ENCODE measurements at regions not wholly inside any gene's neighbourhood (a gene's known extent, or its start where the extent isn't known, plus 50 kb on each side); places are given as distances from the start of the nearest gene placed in this dataset.
"Not testable (repeated sequence)": the region's sequence is repeated elsewhere in the genome, so short reads cannot be mapped to it uniquely, and the experiment has no call there.

DNA sequence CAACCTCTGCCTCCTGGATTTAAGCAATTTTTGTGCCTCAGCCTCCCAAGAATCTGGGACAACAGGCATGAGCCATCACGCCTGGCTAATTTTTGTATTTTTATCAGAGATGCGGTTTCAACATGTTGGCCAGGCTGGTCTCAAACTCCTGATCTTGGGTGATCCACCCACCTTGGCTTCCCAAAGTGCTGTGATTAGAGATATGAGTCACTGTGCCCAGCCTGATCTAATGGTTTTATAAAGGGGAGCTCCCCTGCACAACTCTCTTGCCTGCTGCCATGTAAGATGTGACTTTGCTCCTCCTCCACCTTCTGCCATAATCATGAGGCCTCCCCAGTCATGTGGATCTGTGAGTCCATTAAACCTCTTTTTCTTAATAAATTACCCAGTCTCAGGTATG lies 107.5 kb upstream of the ALDH3B2 start:
- H3K27ac ChIP-seq (ENCODE audit: poor library complexity, severe bottlenecking); H3K4me3 ChIP-seq (ENCODE audit: severe bottlenecking); ATAC-seq (ENCODE audit: low read depth); H3K9me3 ChIP-seq (ENCODE audit: severe bottlenecking); DNase-seq (ENCODE audit: low spot score); H3K36me3 ChIP-seq (ENCODE audit: low read depth); H3K4me1 ChIP-seq (ENCODE audit: insufficient read depth, poor library complexity, severe bottlenecking); H3K27me3 ChIP-seq (ENCODE audit: insufficient read depth, poor library complexity, severe bottlenecking): not testable (repeated sequence)

DNA sequence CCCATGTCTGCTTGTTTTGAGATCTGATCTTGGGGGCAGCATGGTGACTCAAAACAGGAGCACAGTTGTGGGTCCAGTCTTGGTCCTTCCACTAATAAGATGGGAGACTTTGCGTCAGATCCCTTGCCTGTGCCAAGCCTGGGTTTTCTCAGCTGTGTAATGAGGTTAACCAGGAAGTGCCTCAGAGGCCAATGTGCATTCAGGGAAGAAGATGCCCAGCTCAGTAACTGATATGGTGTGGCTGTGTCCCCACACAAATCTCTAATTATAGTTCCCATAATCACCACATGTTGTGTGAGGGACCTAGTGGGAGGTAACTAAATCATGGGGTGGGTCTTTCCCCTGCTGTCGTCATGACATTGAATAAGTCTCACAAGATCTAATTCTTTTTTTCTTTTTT lies 107.1 kb upstream of the ALDH3B2 start:
- DNase-seq (ENCODE audit: low spot score); H3K4me1 ChIP-seq (ENCODE audit: insufficient read depth, poor library complexity, severe bottlenecking); ATAC-seq (ENCODE audit: low read depth); H3K9me3 ChIP-seq (ENCODE audit: severe bottlenecking); H3K4me3 ChIP-seq (ENCODE audit: severe bottlenecking); H3K27me3 ChIP-seq (ENCODE audit: insufficient read depth, poor library complexity, severe bottlenecking); H3K36me3 ChIP-seq (ENCODE audit: low read depth); H3K27ac ChIP-seq (ENCODE audit: poor library complexity, severe bottlenecking): not testable (repeated sequence)

DNA sequence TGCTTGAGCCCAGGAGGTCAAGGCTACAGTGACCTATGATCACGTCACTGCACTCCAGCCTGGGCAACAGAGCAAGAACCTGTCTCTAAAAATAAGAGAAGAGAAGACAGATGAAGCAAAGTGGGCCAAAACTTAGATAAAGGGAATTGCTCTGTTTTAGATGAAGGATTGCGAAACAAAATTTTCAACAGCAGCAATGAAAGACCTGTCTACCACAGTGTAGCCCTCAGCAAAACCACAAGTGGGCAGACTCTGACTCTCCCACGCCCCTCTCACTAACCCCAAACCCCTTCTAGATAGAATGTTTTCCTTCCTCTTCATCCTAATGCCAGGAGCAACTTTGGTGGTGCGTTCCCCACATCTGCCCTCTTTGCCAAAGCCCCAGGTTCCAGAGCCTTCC lies 105.6 kb upstream of the ALDH3B2 start:
- ATAC-seq (ENCODE audit: low read depth) = no peak
- TF ChIP-seq, protein P1, sequence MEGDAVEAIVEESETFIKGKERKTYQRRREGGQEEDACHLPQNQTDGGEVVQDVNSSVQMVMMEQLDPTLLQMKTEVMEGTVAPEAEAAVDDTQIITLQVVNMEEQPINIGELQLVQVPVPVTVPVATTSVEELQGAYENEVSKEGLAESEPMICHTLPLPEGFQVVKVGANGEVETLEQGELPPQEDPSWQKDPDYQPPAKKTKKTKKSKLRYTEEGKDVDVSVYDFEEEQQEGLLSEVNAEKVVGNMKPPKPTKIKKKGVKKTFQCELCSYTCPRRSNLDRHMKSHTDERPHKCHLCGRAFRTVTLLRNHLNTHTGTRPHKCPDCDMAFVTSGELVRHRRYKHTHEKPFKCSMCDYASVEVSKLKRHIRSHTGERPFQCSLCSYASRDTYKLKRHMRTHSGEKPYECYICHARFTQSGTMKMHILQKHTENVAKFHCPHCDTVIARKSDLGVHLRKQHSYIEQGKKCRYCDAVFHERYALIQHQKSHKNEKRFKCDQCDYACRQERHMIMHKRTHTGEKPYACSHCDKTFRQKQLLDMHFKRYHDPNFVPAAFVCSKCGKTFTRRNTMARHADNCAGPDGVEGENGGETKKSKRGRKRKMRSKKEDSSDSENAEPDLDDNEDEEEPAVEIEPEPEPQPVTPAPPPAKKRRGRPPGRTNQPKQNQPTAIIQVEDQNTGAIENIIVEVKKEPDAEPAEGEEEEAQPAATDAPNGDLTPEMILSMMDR (IDR thresholded peaks at IDR 0.05; ENCODE audit: poor library complexity, severe bottlenecking) = no peak
- Histone ChIP-seq H3K27ac (ENCODE audit: poor library complexity, severe bottlenecking) (no peak overlapping the region), H3K36me3 (ENCODE audit: low read depth) (no peaks in the 10 kb centered on the region), H3K4me1 (ENCODE audit: insufficient read depth, poor library complexity, severe bottlenecking) (no peaks in the 10 kb centered on the region), H3K4me3 (ENCODE audit: severe bottlenecking) (no peak overlapping the region), H3K27me3 (ENCODE audit: insufficient read depth, poor library complexity, severe bottlenecking) (no peaks in the 10 kb centered on the region), H3K9me3 (ENCODE audit: severe bottlenecking) (no peaks in the 10 kb centered on the region)
- DNase-seq (ENCODE audit: low spot score) = no peak

DNA sequence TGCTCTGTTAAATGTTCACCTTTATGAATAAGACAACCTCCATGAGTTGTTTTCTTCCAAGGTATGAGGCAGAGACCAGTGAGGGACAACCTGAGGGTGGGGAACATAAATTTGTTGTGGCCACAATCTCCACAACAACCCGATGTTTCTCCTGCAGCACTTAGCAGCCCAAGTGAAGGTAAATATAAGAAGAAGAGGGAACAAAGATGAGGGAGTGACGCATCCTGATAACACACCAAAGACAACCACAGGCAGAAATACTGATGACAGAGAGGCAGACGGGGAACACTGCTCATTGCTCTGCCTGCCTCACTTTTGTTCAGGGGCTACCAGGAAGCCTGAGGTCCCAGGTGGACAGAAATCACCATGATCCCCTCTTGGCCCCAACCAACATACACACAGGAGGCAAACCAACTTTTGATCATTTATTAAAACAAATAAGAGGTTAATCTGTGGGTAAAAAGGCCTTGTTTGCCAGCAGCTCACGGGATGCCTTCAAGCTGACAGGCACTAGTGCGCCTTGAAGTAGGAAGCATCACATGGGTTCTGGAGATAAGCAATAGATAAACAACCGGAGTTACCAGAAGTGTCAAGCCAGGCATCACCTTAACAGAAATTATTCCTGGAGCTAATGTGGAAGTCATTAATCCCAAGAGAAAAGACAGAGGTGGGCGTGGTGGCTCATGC lies 104.9 kb upstream of the ALDH3B2 start:
- H3K27me3 ChIP-seq (ENCODE audit: insufficient read depth, poor library complexity, severe bottlenecking); ATAC-seq (ENCODE audit: low read depth); H3K27ac ChIP-seq (ENCODE audit: poor library complexity, severe bottlenecking); DNase-seq (ENCODE audit: low spot score); H3K4me1 ChIP-seq (ENCODE audit: insufficient read depth, poor library complexity, severe bottlenecking); H3K9me3 ChIP-seq (ENCODE audit: severe bottlenecking); H3K4me3 ChIP-seq (ENCODE audit: severe bottlenecking); H3K36me3 ChIP-seq (ENCODE audit: low read depth): not testable (repeated sequence)

GRCh38 chr11:67776852-67777520 lies 102.6 kb upstream of the ALDH3B2 start:
- no peak overlapping the region for H3K4me3 ChIP-seq (ENCODE audit: severe bottlenecking)
- DNase-seq (ENCODE audit: low spot score) (no peak), ATAC-seq (ENCODE audit: low read depth) (no peak)
- no peaks in the 10 kb centered on the region for H3K9me3 ChIP-seq (ENCODE audit: severe bottlenecking)
- no peaks in the 10 kb centered on the region for H3K27me3 ChIP-seq (ENCODE audit: insufficient read depth, poor library complexity, severe bottlenecking)
- H3K4me1 ChIP-seq (ENCODE audit: insufficient read depth, poor library complexity, severe bottlenecking) = no peaks in the 10 kb centered on the region
- no peak overlapping the region for H3K27ac ChIP-seq (ENCODE audit: poor library complexity, severe bottlenecking)
- H3K36me3 ChIP-seq (ENCODE audit: low read depth) = no peaks in the 10 kb centered on the region
- TF ChIP-seq, protein P1 (IDR thresholded peaks at IDR 0.05; ENCODE audit: poor library complexity, severe bottlenecking) = no peak

GRCh38 chr11:67774175-67774574 lies 99.8 kb upstream of the ALDH3B2 start:
- not testable (repeated sequence) for H3K36me3 ChIP-seq (ENCODE audit: low read depth); H3K9me3 ChIP-seq (ENCODE audit: severe bottlenecking); ATAC-seq (ENCODE audit: low read depth); H3K4me3 ChIP-seq (ENCODE audit: severe bottlenecking); H3K27me3 ChIP-seq (ENCODE audit: insufficient read depth, poor library complexity, severe bottlenecking); DNase-seq (ENCODE audit: low spot score); H3K27ac ChIP-seq (ENCODE audit: poor library complexity, severe bottlenecking); H3K4me1 ChIP-seq (ENCODE audit: insufficient read depth, poor library complexity, severe bottlenecking)

- H3K9me3 ChIP-seq (ENCODE audit: severe bottlenecking); H3K4me3 ChIP-seq (ENCODE audit: severe bottlenecking); H3K4me1 ChIP-seq (ENCODE audit: insufficient read depth, poor library complexity, severe bottlenecking); H3K27me3 ChIP-seq (ENCODE audit: insufficient read depth, poor library complexity, severe bottlenecking); ATAC-seq (ENCODE audit: low read depth); DNase-seq (ENCODE audit: low spot score); H3K27ac ChIP-seq (ENCODE audit: poor library complexity, severe bottlenecking); H3K36me3 ChIP-seq (ENCODE audit: low read depth): not testable (repeated sequence)
Measured at GRCh38 chr11:67768001-67768730, 93.7 kb upstream of the ALDH3B2 start.

DNA sequence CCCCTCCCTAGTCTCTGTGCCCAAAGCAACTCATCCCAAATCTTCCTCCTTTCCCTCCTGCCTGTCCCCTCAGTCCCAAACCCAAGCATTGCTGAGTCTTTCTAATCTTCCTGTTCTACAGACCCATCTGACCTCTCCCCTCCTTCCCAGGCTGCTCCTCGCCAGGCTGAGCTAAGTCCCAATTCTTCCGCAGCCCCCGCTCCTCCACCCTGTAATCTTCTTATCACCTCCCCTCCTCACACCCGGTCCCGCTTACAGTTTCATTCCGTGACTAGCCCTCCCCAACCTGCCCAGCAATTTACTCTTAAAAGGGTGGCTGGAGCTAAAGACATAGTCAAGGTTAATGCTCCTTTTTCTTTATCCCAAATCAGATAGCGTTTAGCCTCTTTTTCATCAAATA lies 86.8 kb upstream of the ALDH3B2 start:
- H3K27ac ChIP-seq (ENCODE audit: poor library complexity, severe bottlenecking); H3K4me3 ChIP-seq (ENCODE audit: severe bottlenecking); ATAC-seq (ENCODE audit: low read depth); H3K4me1 ChIP-seq (ENCODE audit: insufficient read depth, poor library complexity, severe bottlenecking); DNase-seq (ENCODE audit: low spot score); H3K36me3 ChIP-seq (ENCODE audit: low read depth); H3K27me3 ChIP-seq (ENCODE audit: insufficient read depth, poor library complexity, severe bottlenecking); H3K9me3 ChIP-seq (ENCODE audit: severe bottlenecking): not testable (repeated sequence)

DNA sequence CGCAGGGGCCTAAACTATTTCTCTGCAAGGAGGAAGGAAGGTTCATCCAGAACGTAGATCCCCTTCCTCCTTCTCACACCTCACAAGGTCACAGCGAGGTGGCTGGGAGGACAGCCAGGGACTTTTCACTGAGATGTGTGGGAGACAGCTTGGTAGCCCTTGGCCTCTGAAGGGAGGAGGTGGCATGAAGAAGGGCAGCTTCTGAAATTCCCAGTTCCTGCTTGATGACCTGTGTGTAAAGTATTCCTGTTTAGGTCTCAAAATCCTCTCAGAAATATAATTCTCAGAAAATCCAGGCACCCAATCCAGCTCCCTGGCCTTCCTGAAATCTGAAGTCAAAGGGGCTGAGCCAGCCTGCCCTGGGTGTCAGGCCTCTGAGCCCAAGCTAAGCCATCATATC lies 84.9 kb upstream of the ALDH3B2 start:
- not testable (repeated sequence) for H3K27ac ChIP-seq (ENCODE audit: poor library complexity, severe bottlenecking); H3K4me1 ChIP-seq (ENCODE audit: insufficient read depth, poor library complexity, severe bottlenecking); H3K27me3 ChIP-seq (ENCODE audit: insufficient read depth, poor library complexity, severe bottlenecking); ATAC-seq (ENCODE audit: low read depth); H3K36me3 ChIP-seq (ENCODE audit: low read depth); H3K9me3 ChIP-seq (ENCODE audit: severe bottlenecking); H3K4me3 ChIP-seq (ENCODE audit: severe bottlenecking); DNase-seq (ENCODE audit: low spot score)

All from RWPE2 (cell line).